HEK293 (cell line): ENCODE measurements at regions not wholly inside any gene's neighbourhood (a gene's known extent, or its start where the extent isn't known, plus 50 kb on each side); places are given as distances from the start of the nearest gene placed in this dataset.

Source experiments
- CTCF ChIA-PET: fragments of 350-600 bp; formaldehyde crosslinking; extraction: SDS; loops from one replicate; lab custom pipeline; 2021; ENCODE audit warnings: antibody characterized with exemption; lab: Yijun Ruan, JAX
- POLR2A ChIA-PET: fragments of 300-600 bp; formaldehyde crosslinking; extraction: SDS; loops from one replicate; lab custom pipeline; 2020; ENCODE audit warnings: antibody characterized with exemption, inconsistent platforms; lab: Yijun Ruan, JAX
- H3K27ac ChIP-seq: fragments of 200-500 bp; sonication (Bioruptor generic); 2 replicates; pipeline ENCODE4 v1.5.1; 2014; ENCODE audit warnings: low read depth, low read length, control low read depth, inconsistent platforms; ENCODE audit errors: extremely low read depth
- H3K36me3 ChIP-seq, 2 experiments: fragments of 200-500 bp in 1 of 2; sonication (Bioruptor generic) in 1 of 2; 1 replicate in 1 of 2; 2 replicates in 1 of 2; pipeline ENCODE4 v1.5.1; 2014 to 2017; ENCODE audit warnings: inconsistent platforms in 2 of 2, low read length in 2 of 2; ENCODE audit not compliant: control insufficient read depth in 2 of 2, insufficient read depth in 1 of 2
- H3K4me1 ChIP-seq: fragments of 200-500 bp; sonication (Bioruptor generic); 2 replicates; pipeline ENCODE4 v1.5.1; 2014; ENCODE audit warnings: mild to moderate bottlenecking, low read length, inconsistent platforms; ENCODE audit not compliant: control insufficient read depth, insufficient read depth
- H3K4me3 ChIP-seq: 2 replicates; pipeline ENCODE4 v1.5.1; 2011; ENCODE audit warnings: low read depth, mild to moderate bottlenecking, control low read depth, low read length, moderate library complexity
- H3K9me3 ChIP-seq: fragments of 200-500 bp; sonication (Bioruptor generic); 2 replicates; pipeline ENCODE4 v1.5.1; 2014; ENCODE audit warnings: low read depth, low read length, inconsistent platforms; ENCODE audit not compliant: control insufficient read depth, insufficient read depth
- EGR2 ChIP-seq: fragments of 450-650 bp; formaldehyde crosslinking; IDR thresholded peaks from 2 replicates; pipeline ENCODE4 v1.5.1; 2016; ENCODE audit warnings: low read depth, missing biosample characterization, missing genetic modification characterization
- SCRT1 ChIP-seq: fragments of 450-650 bp; formaldehyde crosslinking; IDR thresholded peaks from 2 replicates; pipeline ENCODE4 v1.5.1; 2016; ENCODE audit warnings: missing biosample characterization, missing genetic modification characterization, borderline replicate concordance
- ZBTB20 ChIP-seq: fragments of 450-650 bp; formaldehyde crosslinking; IDR thresholded peaks from 2 replicates; pipeline ENCODE4 v1.5.1; 2016; ENCODE audit warnings: missing biosample characterization, missing genetic modification characterization
- ZBTB48 ChIP-seq: fragments of 450-650 bp; formaldehyde crosslinking; IDR thresholded peaks from 2 replicates; pipeline ENCODE4 v1.5.1; 2016; ENCODE audit warnings: missing biosample characterization, missing genetic modification characterization
- ZFP69B ChIP-seq: fragments of 450-650 bp; formaldehyde crosslinking; IDR thresholded peaks from 2 replicates; pipeline ENCODE4 v1.5.1; 2016; ENCODE audit warnings: missing biosample characterization, missing genetic modification characterization
- ZNF16 ChIP-seq: fragments of 450-650 bp; formaldehyde crosslinking; IDR thresholded peaks from 2 replicates; pipeline ENCODE4 v1.5.1; 2016; ENCODE audit warnings: low read depth, missing biosample characterization, missing genetic modification characterization
- ZNF169 ChIP-seq: fragments of 450-650 bp; formaldehyde crosslinking; IDR thresholded peaks from 2 replicates; pipeline ENCODE4 v1.5.1; 2016; ENCODE audit warnings: missing biosample characterization, missing genetic modification characterization
- ZNF175 ChIP-seq: fragments of 450-650 bp; formaldehyde crosslinking; IDR thresholded peaks from 2 replicates; pipeline ENCODE4 v1.5.1; 2016; ENCODE audit warnings: missing biosample characterization, missing genetic modification characterization
- ZNF48 ChIP-seq: fragments of 450-650 bp; formaldehyde crosslinking; IDR thresholded peaks from 2 replicates; pipeline ENCODE4 v1.5.1; 2016; ENCODE audit warnings: missing biosample characterization, missing genetic modification characterization
- ZNF501 ChIP-seq: fragments of 450-650 bp; formaldehyde crosslinking; IDR thresholded peaks from 2 replicates; pipeline ENCODE4 v1.5.1; 2016; ENCODE audit warnings: missing biosample characterization, missing genetic modification characterization
- ZNF658 ChIP-seq: fragments of 450-650 bp; formaldehyde crosslinking; IDR thresholded peaks from 2 replicates; pipeline ENCODE4; 2016; ENCODE audit warnings: missing biosample characterization, missing genetic modification characterization
- ZNF701 ChIP-seq: fragments of 450-650 bp; formaldehyde crosslinking; IDR thresholded peaks from 2 replicates; pipeline ENCODE4 v1.5.1; 2016; ENCODE audit warnings: missing biosample characterization, missing genetic modification characterization
- ZNF837 ChIP-seq: fragments of 450-650 bp; formaldehyde crosslinking; IDR thresholded peaks from 2 replicates; pipeline ENCODE4 v1.5.1; 2016; ENCODE audit warnings: missing biosample characterization, missing genetic modification characterization
- TF ChIP-seq, protein P1 (sequence below): fragments of 450-650 bp; formaldehyde crosslinking; IDR thresholded peaks from 2 replicates; pipeline ENCODE4; 2016; ENCODE audit warnings: missing biosample characterization, missing genetic modification characterization
- TF ChIP-seq, protein P2 (sequence below): fragments of 450-650 bp; formaldehyde crosslinking; IDR thresholded peaks from 2 replicates; pipeline ENCODE4 v1.5.1; 2016; ENCODE audit warnings: missing biosample characterization, missing genetic modification characterization
- TF ChIP-seq, protein P3 (sequence below): fragments of 450-650 bp; formaldehyde crosslinking; IDR thresholded peaks from 2 replicates; pipeline ENCODE4 v1.5.1; 2016; ENCODE audit warnings: missing biosample characterization, missing genetic modification characterization
- TF ChIP-seq, protein P4 (sequence below): fragments of 450-650 bp; formaldehyde crosslinking; IDR thresholded peaks from 2 replicates; pipeline ENCODE4 v1.5.1; 2016; ENCODE audit warnings: missing biosample characterization, missing genetic modification characterization, low read depth

DNA sequence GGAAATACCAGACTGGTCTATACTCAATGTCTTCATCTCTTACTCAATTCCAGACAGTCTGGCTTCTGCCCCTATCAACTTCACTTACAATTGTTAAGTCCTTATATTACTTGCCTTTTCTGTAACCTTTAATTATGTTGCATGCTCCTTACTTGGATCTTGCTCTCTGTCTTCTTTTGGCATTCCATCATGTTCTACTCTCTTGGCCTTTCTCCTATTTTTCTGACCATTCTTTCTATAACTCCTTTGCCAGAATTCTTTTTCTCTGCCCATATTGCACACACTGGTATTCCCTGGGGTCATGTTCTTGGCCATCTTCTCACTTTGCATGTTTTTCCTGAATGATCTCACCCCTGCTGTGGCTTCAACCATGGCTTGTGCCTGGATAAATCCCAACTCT is 209.8 kb upstream of the ZNF462 start:
- H3K36me3 ChIP-seq: no peaks in the 10 kb centered on the region
- no peak overlapping the region for H3K27ac ChIP-seq
- ChIA-PET POLR2A (no interaction called here), CTCF (no interaction called here)
- no peaks in the 10 kb centered on the region for H3K4me1 ChIP-seq
- H3K4me3 ChIP-seq: no peak overlapping the region
- H3K9me3 ChIP-seq: no peaks in the 10 kb centered on the region
- TF ChIP-seq, protein P1, sequence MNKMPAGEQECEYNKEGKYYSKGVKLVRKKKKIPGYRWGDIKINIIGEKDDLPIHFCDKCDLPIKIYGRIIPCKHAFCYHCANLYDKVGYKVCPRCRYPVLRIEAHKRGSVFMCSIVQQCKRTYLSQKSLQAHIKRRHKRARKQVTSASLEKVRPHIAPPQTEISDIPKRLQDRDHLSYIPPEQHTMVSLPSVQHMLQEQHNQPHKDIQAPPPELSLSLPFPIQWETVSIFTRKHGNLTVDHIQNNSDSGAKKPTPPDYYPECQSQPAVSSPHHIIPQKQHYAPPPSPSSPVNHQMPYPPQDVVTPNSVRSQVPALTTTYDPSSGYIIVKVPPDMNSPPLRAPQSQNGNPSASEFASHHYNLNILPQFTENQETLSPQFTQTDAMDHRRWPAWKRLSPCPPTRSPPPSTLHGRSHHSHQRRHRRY (tag by site-specific recombination): no peak
- TF ChIP-seq ZBTB20: no peak
- TF ChIP-seq ZNF175 (tag by site-specific recombination): no peak
- TF ChIP-seq ZNF837 (tag by site-specific recombination): no peak
- TF ChIP-seq ZBTB48 (tag by site-specific recombination): no peak
- no peak for TF ChIP-seq ZNF501
- TF ChIP-seq, protein P2, sequence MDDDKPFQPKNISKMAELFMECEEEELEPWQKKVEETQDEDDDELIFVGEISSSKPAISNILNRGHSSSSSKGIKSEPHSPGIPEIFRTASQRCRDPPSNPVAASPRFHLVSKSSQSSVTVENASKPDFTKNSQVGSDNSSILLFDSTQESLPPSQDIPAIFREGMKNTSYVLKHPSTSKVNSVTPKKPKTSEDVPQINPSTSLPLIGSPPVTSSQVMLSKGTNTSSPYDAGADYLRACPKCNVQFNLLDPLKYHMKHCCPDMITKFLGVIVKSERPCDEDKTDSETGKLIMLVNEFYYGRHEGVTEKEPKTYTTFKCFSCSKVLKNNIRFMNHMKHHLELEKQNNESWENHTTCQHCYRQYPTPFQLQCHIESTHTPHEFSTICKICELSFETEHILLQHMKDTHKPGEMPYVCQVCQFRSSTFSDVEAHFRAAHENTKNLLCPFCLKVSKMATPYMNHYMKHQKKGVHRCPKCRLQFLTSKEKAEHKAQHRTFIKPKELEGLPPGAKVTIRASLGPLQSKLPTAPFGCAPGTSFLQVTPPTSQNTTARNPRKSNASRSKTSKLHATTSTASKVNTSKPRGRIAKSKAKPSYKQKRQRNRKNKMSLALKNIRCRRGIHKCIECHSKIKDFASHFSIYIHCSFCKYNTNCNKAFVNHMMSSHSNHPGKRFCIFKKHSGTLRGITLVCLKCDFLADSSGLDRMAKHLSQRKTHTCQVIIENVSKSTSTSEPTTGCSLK (tag by site-specific recombination): no peak
- TF ChIP-seq, protein P3, sequence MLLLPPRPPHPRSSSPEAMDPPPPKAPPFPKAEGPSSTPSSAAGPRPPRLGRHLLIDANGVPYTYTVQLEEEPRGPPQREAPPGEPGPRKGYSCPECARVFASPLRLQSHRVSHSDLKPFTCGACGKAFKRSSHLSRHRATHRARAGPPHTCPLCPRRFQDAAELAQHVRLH (tag by site-specific recombination): no peak
- no peak for TF ChIP-seq ZNF169 (tag by site-specific recombination)
- TF ChIP-seq ZNF658 (tag by site-specific recombination): no peak
- TF ChIP-seq SCRT1: no peak
- TF ChIP-seq ZNF48: no peak
- TF ChIP-seq ZNF701 (tag by site-specific recombination): no peak

GRCh38 chr9:106655966-106656365 is 207.0 kb upstream of the ZNF462 start:
- Histone ChIP-seq H3K27ac (no peak overlapping the region), H3K4me3 (no peak overlapping the region), H3K4me1 (no peaks in the 10 kb centered on the region), H3K36me3 (no peaks in the 10 kb centered on the region), H3K9me3 (no peaks in the 10 kb centered on the region)
- ChIA-PET POLR2A (no interaction called here), CTCF (no interaction called here)
- TF ChIP-seq, protein P4, sequence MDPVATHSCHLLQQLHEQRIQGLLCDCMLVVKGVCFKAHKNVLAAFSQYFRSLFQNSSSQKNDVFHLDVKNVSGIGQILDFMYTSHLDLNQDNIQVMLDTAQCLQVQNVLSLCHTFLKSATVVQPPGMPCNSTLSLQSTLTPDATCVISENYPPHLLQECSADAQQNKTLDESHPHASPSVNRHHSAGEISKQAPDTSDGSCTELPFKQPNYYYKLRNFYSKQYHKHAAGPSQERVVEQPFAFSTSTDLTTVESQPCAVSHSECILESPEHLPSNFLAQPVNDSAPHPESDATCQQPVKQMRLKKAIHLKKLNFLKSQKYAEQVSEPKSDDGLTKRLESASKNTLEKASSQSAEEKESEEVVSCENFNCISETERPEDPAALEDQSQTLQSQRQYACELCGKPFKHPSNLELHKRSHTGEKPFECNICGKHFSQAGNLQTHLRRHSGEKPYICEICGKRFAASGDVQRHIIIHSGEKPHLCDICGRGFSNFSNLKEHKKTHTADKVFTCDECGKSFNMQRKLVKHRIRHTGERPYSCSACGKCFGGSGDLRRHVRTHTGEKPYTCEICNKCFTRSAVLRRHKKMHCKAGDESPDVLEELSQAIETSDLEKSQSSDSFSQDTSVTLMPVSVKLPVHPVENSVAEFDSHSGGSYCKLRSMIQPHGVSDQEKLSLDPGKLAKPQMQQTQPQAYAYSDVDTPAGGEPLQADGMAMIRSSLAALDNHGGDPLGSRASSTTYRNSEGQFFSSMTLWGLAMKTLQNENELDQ (tag by site-specific recombination): no peak
- no peak for TF ChIP-seq ZFP69B (tag by site-specific recombination)

- no peaks in the 10 kb centered on the region for H3K4me1 ChIP-seq
- H3K4me3 ChIP-seq: no peak overlapping the region
- H3K27ac ChIP-seq: no peak overlapping the region
- no peaks in the 10 kb centered on the region for H3K9me3 ChIP-seq
- ChIA-PET POLR2A (no interaction called here), CTCF (no interaction called here)
- no peaks in the 10 kb centered on the region for H3K36me3 ChIP-seq
- no peak for TF ChIP-seq EGR2 (tag by site-specific recombination)
- no peak for TF ChIP-seq ZNF16 (tag by site-specific recombination)
These were observed 205.0 kb upstream of the ZNF462 start for GRCh38 chr9:106657926-106658325.
